ENCODE measurements at regions not wholly inside any gene's neighbourhood (a gene's known extent, or its start where the extent isn't known, plus 50 kb on each side); places are given as distances from the start of the nearest gene placed in this dataset.

DNA sequence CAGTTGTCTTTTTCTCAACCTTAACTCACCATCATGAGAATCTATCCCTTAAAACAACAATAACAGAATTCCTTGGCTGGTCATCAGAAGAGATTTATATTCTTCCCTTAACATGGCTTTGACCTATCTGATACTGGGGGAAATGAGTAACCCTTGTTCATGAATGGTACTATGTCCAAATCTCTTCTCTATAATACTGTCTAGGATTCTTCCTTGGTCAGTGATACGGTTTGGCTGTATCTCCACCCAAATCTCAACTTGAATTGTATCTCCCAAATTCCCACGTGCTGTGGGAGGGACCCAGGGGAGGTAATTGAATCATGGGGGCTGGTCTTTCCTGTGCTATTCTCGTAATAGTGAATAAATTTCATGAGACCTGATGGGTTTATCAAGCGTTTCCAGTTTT, 282.0 kb upstream of the SIX2 start:
- Mint-ChIP-seq H3K36me3 (ENCODE audit: insufficient read depth) (peaks cover 2% of the 10 kb centered on the region), H3K9me3 (no peaks in the 10 kb centered on the region)

DNA sequence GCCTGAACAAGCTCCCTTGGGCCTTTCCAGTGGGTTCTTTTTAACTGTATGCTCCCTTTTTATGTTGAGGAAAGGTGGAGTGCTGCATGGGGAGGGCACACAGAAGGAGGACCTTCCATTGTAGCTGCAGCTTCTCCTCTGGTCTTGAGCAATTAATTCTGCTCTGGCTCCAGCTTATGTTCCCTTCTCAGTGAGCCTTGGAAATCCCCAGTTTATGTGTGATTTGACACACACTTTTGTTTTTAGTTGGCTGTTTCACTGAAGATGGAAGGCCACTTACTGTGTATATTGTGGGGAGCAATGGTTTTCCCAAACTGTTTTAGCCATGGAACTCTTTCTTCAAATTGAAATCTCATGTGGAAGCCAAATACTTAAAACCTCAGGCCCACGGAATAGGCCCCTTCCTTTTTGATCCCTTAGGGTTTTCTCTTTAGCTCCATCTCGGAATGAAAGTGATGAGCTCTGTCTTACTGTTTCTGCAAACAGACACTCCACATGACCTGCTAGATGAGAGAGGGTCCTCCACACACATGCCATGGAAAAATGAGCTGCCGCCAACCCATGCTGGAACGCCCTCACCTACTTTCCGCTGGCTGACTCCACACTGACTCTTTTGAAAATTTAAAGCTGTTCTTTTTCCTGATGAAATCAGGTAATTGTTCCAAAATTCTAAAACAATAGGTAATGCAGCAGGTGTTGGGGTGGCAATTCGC, 280.9 kb upstream of the SIX2 start:
- H3K4me3 Mint-ChIP-seq = no peak overlapping the region
- no peaks in the 10 kb centered on the region for H3K4me1 Mint-ChIP-seq
- DNase-seq (ENCODE audit: low spot score in 2 of 2) = no peak
- peaks cover 72% of the 10 kb centered on the region for H3K27me3 Mint-ChIP-seq
- no peaks in the 10 kb centered on the region for H3K9me3 Mint-ChIP-seq
- H3K36me3 Mint-ChIP-seq (ENCODE audit: insufficient read depth) = peaks cover 2% of the 10 kb centered on the region
- ATAC-seq (replicated peaks; ENCODE audit: extremely low read depth, poor library complexity, severe bottlenecking) = no peak
- no peak overlapping the region for H3K27ac Mint-ChIP-seq (ENCODE audit: low read depth)

More for the DNA sequence above, 282.0 kb upstream of the SIX2 start:
- DNase-seq (ENCODE audit: low spot score in 2 of 2) (no peak), ATAC-seq (replicated peaks; ENCODE audit: extremely low read depth, poor library complexity, severe bottlenecking) (no peak)
- Mint-ChIP-seq H3K4me3 (no peak overlapping the region), H3K4me1 (no peaks in the 10 kb centered on the region), H3K27ac (ENCODE audit: low read depth) (no peak overlapping the region), H3K27me3 (peaks cover 73% of the 10 kb centered on the region)

DNA sequence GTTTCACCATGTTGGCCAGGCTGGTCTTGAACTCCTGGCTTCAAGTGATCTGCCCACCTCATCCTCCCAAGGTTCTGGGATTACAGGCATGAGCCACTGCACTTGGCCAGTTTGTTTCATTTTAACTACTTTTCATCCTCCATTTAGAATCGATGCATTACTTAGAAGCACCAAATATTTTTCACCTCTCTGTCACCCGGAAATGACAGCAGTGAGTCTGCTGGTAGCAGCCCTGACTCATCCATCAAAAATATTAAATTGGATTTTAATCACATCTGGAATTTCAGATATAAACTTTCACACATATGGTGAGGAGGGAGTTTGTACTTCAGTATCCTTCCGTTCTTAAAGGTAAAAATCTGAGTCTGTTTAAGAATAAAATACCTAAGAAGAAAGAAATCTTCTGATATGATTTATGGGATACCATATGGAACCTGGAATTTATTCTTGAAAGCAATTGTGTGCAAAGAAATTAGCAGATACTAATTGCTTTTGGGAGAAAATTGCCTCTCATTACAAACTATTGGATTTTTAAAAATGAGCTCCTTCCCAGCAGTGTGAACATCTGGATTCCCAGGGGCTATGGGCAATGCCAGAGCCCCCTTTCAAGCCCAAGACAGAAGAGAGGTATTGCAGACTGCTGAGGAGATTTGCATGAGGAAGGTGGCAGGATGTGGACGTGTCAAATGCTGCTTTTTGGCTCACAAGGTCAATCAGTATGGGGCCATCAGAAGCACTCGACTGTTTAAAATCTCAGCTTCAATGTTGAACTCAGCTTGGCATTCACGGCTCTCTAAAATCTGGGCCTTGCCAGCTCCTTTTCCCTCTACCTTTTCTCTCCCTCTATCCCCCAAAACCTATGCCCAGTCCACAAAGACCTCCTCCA, 279.5 kb upstream of the SIX2 start:
- ATAC-seq (replicated peaks; ENCODE audit: extremely low read depth, poor library complexity, severe bottlenecking) (no peak), DNase-seq (ENCODE audit: low spot score in 2 of 2) (no peak)
- H3K4me1 Mint-ChIP-seq = no peaks in the 10 kb centered on the region
- peaks cover 2% of the 10 kb centered on the region for H3K36me3 Mint-ChIP-seq (ENCODE audit: insufficient read depth)
- H3K9me3 Mint-ChIP-seq = no peaks in the 10 kb centered on the region
- peaks cover 66% of the 10 kb centered on the region for H3K27me3 Mint-ChIP-seq
- H3K27ac Mint-ChIP-seq (ENCODE audit: low read depth) = no peak overlapping the region
- H3K4me3 Mint-ChIP-seq = no peak overlapping the region

DNA sequence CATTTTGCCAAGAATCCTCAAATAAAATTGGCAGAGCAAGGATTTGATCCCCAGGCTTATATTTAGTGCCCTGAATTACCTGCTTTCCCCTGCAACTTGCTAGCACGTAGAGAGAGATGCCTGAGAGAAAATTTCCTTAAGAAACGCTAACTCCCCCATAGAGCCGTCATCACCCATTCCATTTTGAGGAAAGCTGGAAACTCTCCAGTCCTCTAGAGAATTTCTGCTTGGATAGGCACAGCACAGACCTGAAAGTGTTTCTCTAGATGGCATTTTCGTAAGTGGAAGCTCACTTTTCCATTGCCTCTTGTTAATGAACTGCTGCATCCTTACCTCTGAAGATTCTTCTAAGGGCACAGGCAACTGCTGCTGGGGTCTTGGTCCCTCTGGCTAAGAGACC, 277.8 kb upstream of the SIX2 start:
- no peak for ATAC-seq (replicated peaks; ENCODE audit: extremely low read depth, poor library complexity, severe bottlenecking)
- Mint-ChIP-seq H3K9me3 (no peaks in the 10 kb centered on the region), H3K4me3 (no peak overlapping the region), H3K27me3 (peaks cover 54% of the 10 kb centered on the region), H3K27ac (ENCODE audit: low read depth) (no peak overlapping the region), H3K36me3 (ENCODE audit: insufficient read depth) (peaks cover 4% of the 10 kb centered on the region), H3K4me1 (no peaks in the 10 kb centered on the region)
- no peak for DNase-seq (ENCODE audit: low spot score in 2 of 2)

DNA sequence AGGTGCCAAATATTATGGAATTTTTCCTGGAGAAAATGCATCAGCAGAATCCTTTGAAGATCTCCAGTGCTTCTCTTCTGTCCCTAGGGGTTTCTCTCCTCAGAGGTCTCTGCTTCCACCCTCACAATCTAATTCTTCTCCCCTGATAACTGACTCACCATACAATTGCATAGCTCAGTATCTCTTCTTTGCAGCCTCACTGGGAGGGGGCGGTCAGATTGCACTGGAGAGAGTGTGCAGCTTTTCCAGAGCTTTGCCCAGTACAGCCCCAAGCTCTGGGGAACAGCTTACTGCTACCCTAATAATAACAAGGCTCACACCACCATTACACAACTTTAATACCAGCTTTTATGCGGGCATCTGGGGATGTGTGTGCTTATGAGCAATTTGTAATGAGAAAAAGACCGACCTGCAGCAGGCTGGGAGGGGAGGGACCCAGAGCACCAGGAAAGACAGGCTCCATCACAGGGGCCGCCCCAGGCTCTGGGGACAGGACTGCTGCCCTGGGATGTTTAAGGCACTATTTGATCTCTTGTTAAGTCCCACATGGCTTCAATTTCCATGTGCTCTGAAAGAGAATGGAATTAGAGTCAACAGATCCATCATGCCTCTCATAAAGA, 276.6 kb upstream of the SIX2 start:
- H3K27ac Mint-ChIP-seq (ENCODE audit: low read depth) = no peak overlapping the region
- DNase-seq (ENCODE audit: low spot score in 2 of 2) = no peak
- peaks cover 4% of the 10 kb centered on the region for H3K36me3 Mint-ChIP-seq (ENCODE audit: insufficient read depth)
- peaks cover 56% of the 10 kb centered on the region for H3K27me3 Mint-ChIP-seq
- H3K4me3 Mint-ChIP-seq = no peak overlapping the region
- no peak for ATAC-seq (replicated peaks; ENCODE audit: extremely low read depth, poor library complexity, severe bottlenecking)
- no peaks in the 10 kb centered on the region for H3K4me1 Mint-ChIP-seq
- no peaks in the 10 kb centered on the region for H3K9me3 Mint-ChIP-seq

DNA sequence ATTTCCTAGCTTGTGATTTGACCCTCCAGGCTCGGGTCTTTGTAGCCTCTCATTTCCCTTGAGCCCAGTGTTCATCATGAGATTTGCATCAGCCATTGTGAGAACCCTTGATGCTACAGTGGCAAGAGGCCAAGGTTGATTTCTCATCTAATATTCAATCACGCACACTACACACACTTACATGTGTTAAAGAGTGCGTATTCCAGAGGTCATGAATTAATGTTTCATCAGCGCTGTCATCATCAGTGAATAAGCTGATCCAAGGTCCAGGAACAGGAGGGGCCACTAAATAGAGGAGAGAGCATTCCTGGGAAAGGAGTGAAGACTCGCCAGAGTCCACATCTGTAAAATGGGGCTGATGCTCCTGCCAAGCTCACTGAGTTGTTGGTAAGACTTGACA, 276.1 kb upstream of the SIX2 start:
- DNase-seq (ENCODE audit: low spot score in 2 of 2) = no peak
- Mint-ChIP-seq H3K27me3 (peaks cover 62% of the 10 kb centered on the region), H3K36me3 (ENCODE audit: insufficient read depth) (peaks cover 4% of the 10 kb centered on the region), H3K4me3 (no peak overlapping the region), H3K27ac (ENCODE audit: low read depth) (no peak overlapping the region), H3K4me1 (no peaks in the 10 kb centered on the region), H3K9me3 (no peaks in the 10 kb centered on the region)
- ATAC-seq (replicated peaks; ENCODE audit: extremely low read depth, poor library complexity, severe bottlenecking) = no peak

DNA sequence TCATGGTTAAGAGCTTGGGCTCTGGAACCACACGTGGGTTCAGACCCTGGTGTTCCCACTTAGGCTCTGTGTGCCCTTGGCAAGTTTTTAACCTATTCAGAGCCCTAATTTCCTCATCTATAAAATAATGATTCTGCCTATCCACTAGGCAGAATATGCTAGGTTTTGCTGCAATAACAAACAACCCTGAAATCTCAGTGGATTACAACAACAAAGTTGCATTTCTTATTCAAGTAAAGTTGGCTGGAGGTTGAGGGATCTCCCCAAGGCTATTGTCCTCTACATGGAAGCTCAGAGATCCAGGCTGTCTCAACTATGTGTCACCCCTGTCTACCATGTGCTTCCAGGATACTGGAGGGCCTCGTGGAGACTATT, 275.4 kb upstream of the SIX2 start:
- Mint-ChIP-seq H3K9me3 (no peaks in the 10 kb centered on the region), H3K36me3 (ENCODE audit: insufficient read depth) (peaks cover 3% of the 10 kb centered on the region), H3K27ac (ENCODE audit: low read depth) (no peak overlapping the region), H3K27me3 (peaks cover 62% of the 10 kb centered on the region), H3K4me1 (no peaks in the 10 kb centered on the region), H3K4me3 (no peak overlapping the region)
- ATAC-seq (replicated peaks; ENCODE audit: extremely low read depth, poor library complexity, severe bottlenecking) = no peak
- no peak for DNase-seq (ENCODE audit: low spot score in 2 of 2)

DNA sequence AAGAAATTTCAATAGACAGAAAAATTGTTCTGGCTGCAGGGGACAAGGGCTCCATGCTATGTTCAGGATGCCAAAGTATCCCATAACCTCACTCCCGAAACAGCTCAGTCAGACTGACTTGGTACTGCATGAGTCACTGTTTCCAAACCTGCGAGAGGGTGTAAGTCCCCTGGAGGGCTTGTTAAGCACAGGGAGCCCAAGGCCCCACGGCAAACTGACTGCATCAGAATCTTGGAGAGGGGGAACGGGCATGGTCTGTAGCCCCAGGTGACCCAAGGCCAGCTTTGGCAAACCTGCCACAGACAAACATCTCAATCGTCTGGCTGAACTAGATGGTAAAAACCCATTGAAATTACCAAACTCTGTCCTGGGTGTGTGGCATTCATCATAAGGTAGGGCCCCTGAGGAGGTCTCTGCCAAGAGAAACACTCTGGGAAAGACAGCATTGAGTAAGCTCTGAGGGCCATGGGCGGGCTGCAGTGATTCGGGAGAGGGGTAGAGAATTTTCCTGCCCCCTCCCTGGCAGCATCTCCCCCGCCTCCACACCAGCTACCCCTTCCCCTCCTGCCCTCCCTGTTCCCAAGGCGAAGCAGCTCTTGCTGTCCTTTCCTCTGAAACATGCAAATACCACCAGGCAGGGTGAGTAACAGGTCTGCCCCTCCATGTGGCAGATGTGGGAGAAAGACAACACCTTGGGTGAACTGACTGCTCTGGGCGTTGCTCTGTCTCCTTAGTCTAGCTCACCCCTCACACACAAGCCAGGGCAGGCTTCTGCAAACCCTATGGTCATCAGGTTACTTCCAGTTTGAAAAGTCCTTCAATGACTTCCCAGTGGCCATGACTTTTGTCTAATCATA, 274.7 kb upstream of the SIX2 start:
- DNase-seq (ENCODE audit: low spot score in 2 of 2) = no peak
- H3K27me3 Mint-ChIP-seq = peaks cover 62% of the 10 kb centered on the region

DNA sequence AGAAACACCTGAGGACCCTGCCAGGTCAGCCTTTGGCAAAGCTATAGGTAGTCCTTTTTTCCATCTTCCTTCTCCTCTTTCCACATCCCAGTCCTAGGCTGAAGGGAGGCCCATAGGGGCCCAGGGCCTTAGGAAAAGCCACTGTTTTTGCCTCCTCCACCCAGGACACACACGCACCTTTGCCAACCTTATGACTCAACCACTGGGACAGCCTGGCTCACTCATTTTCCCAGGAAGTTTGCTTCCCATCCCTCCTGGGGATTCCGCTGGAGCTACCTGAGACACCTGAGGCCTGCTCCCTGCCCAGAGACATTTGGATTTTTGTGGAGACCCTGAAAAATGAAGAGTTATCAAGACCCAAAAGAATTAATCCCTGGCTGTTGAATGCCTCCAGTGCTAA, 273.4 kb upstream of the SIX2 start:
- no peaks in the 10 kb centered on the region for H3K9me3 Mint-ChIP-seq
- peaks cover 61% of the 10 kb centered on the region for H3K27me3 Mint-ChIP-seq
- ATAC-seq (replicated peaks; ENCODE audit: extremely low read depth, poor library complexity, severe bottlenecking) (no peak), DNase-seq (ENCODE audit: low spot score in 2 of 2) (no peak)
- H3K4me3 Mint-ChIP-seq = no peak overlapping the region
- no peak overlapping the region for H3K27ac Mint-ChIP-seq (ENCODE audit: low read depth)
- H3K4me1 Mint-ChIP-seq = no peaks in the 10 kb centered on the region
- H3K36me3 Mint-ChIP-seq (ENCODE audit: insufficient read depth) = peaks cover 2% of the 10 kb centered on the region

More for the DNA sequence above, 274.7 kb upstream of the SIX2 start:
- no peaks in the 10 kb centered on the region for H3K4me1 Mint-ChIP-seq
- H3K36me3 Mint-ChIP-seq (ENCODE audit: insufficient read depth) = peaks cover 2% of the 10 kb centered on the region
- no peaks in the 10 kb centered on the region for H3K9me3 Mint-ChIP-seq
- H3K27ac Mint-ChIP-seq (ENCODE audit: low read depth) = no peak overlapping the region
- ATAC-seq (replicated peaks; ENCODE audit: extremely low read depth, poor library complexity, severe bottlenecking) = no peak
- no peak overlapping the region for H3K4me3 Mint-ChIP-seq

DNA sequence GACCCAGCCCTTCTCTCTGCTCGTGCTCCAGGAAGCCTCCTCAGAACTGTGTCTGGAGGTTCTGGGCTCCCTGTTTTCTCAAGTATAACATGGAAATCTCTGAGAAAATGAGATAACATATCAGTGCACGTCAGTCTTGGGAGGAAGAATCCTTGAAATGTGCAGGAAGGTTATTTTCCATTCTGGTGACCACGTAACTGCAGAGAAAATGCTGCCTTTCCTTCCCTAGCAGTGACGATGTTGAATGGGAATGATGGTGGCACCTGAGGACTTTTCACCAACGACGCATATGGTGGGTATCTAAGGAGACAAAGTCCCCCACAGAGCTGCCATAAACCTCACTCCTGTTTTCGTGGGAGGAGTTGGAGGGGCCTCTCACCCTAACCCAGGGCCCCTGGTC, 272.1 kb upstream of the SIX2 start:
- Mint-ChIP-seq H3K4me3 (no peak overlapping the region), H3K9me3 (no peaks in the 10 kb centered on the region), H3K27ac (ENCODE audit: low read depth) (no peak overlapping the region), H3K27me3 (peaks cover 48% of the 10 kb centered on the region), H3K4me1 (no peaks in the 10 kb centered on the region), H3K36me3 (ENCODE audit: insufficient read depth) (peaks cover 2% of the 10 kb centered on the region)
- DNase-seq (ENCODE audit: low spot score in 2 of 2) (no peak), ATAC-seq (replicated peaks; ENCODE audit: extremely low read depth, poor library complexity, severe bottlenecking) (no peak)

DNA sequence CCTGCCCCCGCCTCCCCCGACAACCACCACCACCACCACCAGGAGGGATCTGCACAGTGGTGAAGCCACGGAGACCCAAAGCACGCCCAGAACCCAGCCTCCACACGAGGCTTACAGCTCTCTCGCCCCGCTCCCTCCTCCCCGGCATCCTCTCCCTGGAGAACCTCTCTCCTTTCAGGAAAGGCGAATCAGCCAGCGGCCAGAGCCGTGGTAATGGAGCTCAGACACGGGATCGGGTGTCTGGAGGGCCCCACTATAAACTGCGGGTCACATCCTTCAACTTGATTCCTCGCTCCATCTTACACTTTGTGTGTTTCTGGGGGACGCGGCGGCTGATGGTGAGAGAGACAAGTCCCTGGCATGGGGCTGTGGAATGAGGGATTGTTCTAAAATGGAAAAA, 271.5 kb upstream of the SIX2 start:
- no peaks in the 10 kb centered on the region for H3K9me3 Mint-ChIP-seq
- H3K4me3 Mint-ChIP-seq = no peak overlapping the region
- no peaks in the 10 kb centered on the region for H3K4me1 Mint-ChIP-seq
- peaks cover 2% of the 10 kb centered on the region for H3K36me3 Mint-ChIP-seq (ENCODE audit: insufficient read depth)
- no peak overlapping the region for H3K27ac Mint-ChIP-seq (ENCODE audit: low read depth)
- ATAC-seq (replicated peaks; ENCODE audit: extremely low read depth, poor library complexity, severe bottlenecking) (no peak), DNase-seq (ENCODE audit: low spot score in 2 of 2) (no peak)
- H3K27me3 Mint-ChIP-seq = peaks cover 43% of the 10 kb centered on the region

DNA sequence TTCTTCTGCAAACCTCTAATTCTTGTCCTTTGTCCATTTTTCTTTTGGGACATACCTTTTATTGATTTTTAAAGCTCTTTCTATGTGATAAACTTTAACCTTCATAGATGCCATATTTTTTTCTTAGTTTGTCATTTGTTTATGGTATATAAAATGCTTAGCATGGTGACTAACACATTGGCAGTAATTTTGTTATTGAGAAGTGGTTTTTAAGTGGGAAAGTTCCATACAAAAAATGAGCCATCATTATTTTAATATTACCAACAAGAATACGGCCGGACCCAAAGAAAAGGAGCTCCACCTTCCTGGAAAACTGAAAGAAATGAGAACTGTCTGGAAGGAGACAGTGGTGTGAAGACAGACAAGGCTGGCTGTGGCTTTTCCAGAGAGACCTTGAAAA, 270.1 kb upstream of the SIX2 start:
- H3K4me1 Mint-ChIP-seq = no peaks in the 10 kb centered on the region
- H3K36me3 Mint-ChIP-seq (ENCODE audit: insufficient read depth) = peaks cover 2% of the 10 kb centered on the region
- H3K9me3 Mint-ChIP-seq = no peaks in the 10 kb centered on the region
- H3K27me3 Mint-ChIP-seq = peaks cover 34% of the 10 kb centered on the region
- ATAC-seq (replicated peaks; ENCODE audit: extremely low read depth, poor library complexity, severe bottlenecking) (no peak), DNase-seq (ENCODE audit: low spot score in 2 of 2) (no peak)
- H3K4me3 Mint-ChIP-seq = no peak overlapping the region
- no peak overlapping the region for H3K27ac Mint-ChIP-seq (ENCODE audit: low read depth)

Data from central memory CD8-positive, alpha-beta T cell (primary cell).